Activated CD8-positive, alpha-beta T cell treated with anti-CD3 and anti-CD28 coated beads for 36 hours (primary cell): ENCODE measurements at regions not wholly inside any gene's neighbourhood (a gene's known extent, or its start where the extent isn't known, plus 50 kb on each side); places are given as distances from the start of the nearest gene placed in this dataset.
"Not testable (repeated sequence)": the region's sequence is repeated elsewhere in the genome, so short reads cannot be mapped to it uniquely, and the experiment has no call there.

Experiments used
- ATAC-seq: fragments of 200-7000 bp; cut with Tn5 transposase; one replicate; pipeline ENCODE4 v1.10.0; 2021; ENCODE audit warnings: mild to moderate bottlenecking, moderate library complexity
- CTCF ChIA-PET: fragments of 350-600 bp; sonication (Branson Sonifier 250); formaldehyde crosslinking; loops from one replicate; lab custom pipeline; 2021; ENCODE audit warnings: antibody characterized with exemption; lab: Charles Lee
- POLR2A ChIA-PET: fragments of 350-600 bp; sonication (Branson Sonifier 250); formaldehyde crosslinking; loops from one replicate; lab custom pipeline; 2021; ENCODE audit warnings: antibody characterized with exemption; lab: Charles Lee
- DNase-seq: peaks from one replicate; pipeline ENCODE4 v3.0.0-alpha.2; 2020
- H3K27ac Mint-ChIP-seq: one replicate; pipeline ENCODE4 v1.8.0; 2021; ENCODE audit warnings: mild to moderate bottlenecking, mixed read lengths
- H3K27me3 Mint-ChIP-seq: one replicate; pipeline ENCODE4 v1.8.0; 2021; ENCODE audit warnings: mixed read lengths
- H3K36me3 Mint-ChIP-seq: one replicate; pipeline ENCODE4 v1.8.0; 2021; ENCODE audit warnings: low read depth, mixed read lengths
- H3K4me1 Mint-ChIP-seq: one replicate; pipeline ENCODE4 v1.8.0; 2021; ENCODE audit warnings: low read depth, mixed read lengths
- H3K4me3 Mint-ChIP-seq: one replicate; pipeline ENCODE4 v1.8.0; 2021; ENCODE audit warnings: mild to moderate bottlenecking, moderate library complexity, mixed read lengths
- H3K9me3 Mint-ChIP-seq: one replicate; pipeline ENCODE4 v1.8.0; 2021; ENCODE audit warnings: mixed read lengths
- CTCF ChIP-seq: fragments of 200-600 bp; IDR thresholded peaks from one replicate; pipeline ENCODE4 v1.8.0; 2022; ENCODE audit warnings: antibody characterized with exemption, mild to moderate bottlenecking
- intact Hi-C: fragments of 100-400 bp; cut with micrococcal nuclease; formaldehyde crosslinking; loops from one replicate; pipeline ENCODE4 v1.10.0; 2022

GRCh38 chr3:127438951-127439350 is 151.1 kb upstream of the PRR20G start:
- Mint-ChIP-seq H3K27ac (no peak overlapping the region), H3K27me3 (no peaks in the 10 kb centered on the region), H3K9me3 (no peaks in the 10 kb centered on the region), H3K36me3 (no peaks in the 10 kb centered on the region), H3K4me3 (no peak overlapping the region), H3K4me1 (no peaks in the 10 kb centered on the region)
- CTCF ChIA-PET, result interaction anchor here (0.9 to 2.5 kb wide), 2 partner anchors 17 to 291 kb away, joined by 3 to 7 read pairs; no protein-coding TSS in a partner anchor
- TF ChIP-seq CTCF, result no peak
- DNase-seq (no peak), ATAC-seq (no peak)
- POLR2A ChIA-PET, result no interaction called here
- intact Hi-C loops, result no loop called here

- POLR2A ChIA-PET, result no interaction called here
- no peaks in the 10 kb centered on the region for H3K36me3 Mint-ChIP-seq
- no peaks in the 10 kb centered on the region for H3K27me3 Mint-ChIP-seq
- DNase-seq (no peak), ATAC-seq (no peak)
- intact Hi-C loops, result no loop called here
- H3K9me3 Mint-ChIP-seq, result no peaks in the 10 kb centered on the region
- no peaks in the 10 kb centered on the region for H3K4me1 Mint-ChIP-seq
- no peak for TF ChIP-seq CTCF
- CTCF ChIA-PET, result interaction anchor here (2.5 kb wide), 1 partner anchor 17 kb away, joined by 7 read pairs; no protein-coding TSS in a partner anchor
- no peak overlapping the region for H3K27ac Mint-ChIP-seq
- no peak overlapping the region for H3K4me3 Mint-ChIP-seq
Observed at GRCh38 chr3:127438371-127438770, 150.5 kb upstream of the PRR20G start.

GRCh38 chr3:127435299-127435698 is 147.5 kb upstream of the PRR20G start:
- H3K4me3 Mint-ChIP-seq, DNase-seq, POLR2A ChIA-PET, H3K36me3 Mint-ChIP-seq, H3K27me3 Mint-ChIP-seq, H3K27ac Mint-ChIP-seq, H3K4me1 Mint-ChIP-seq, CTCF ChIA-PET, intact Hi-C loops, ATAC-seq, H3K9me3 Mint-ChIP-seq: not testable (repeated sequence)

- no peak for DNase-seq
- no peaks in the 10 kb centered on the region for H3K9me3 Mint-ChIP-seq
- no peak for ATAC-seq
- peaks cover 18% of the 10 kb centered on the region for H3K27me3 Mint-ChIP-seq
- no peak overlapping the region for H3K4me3 Mint-ChIP-seq
- H3K36me3 Mint-ChIP-seq, result no peaks in the 10 kb centered on the region
- intact Hi-C loops, result no loop called here
- H3K27ac Mint-ChIP-seq, result no peak overlapping the region
- TF ChIP-seq CTCF, result no peak
- no peaks in the 10 kb centered on the region for H3K4me1 Mint-ChIP-seq
- POLR2A ChIA-PET, result no interaction called here
- CTCF ChIA-PET, result no interaction called here
Observed at GRCh38 chr3:127431066-127431465, 143.2 kb upstream of the PRR20G start.

- no peak overlapping the region for H3K27ac Mint-ChIP-seq
- H3K36me3 Mint-ChIP-seq, result no peaks in the 10 kb centered on the region
- ChIA-PET CTCF (no interaction called here), POLR2A (interaction anchor here (0.6 kb wide), 1 partner anchor 299 kb away, joined by 3 read pairs; no protein-coding TSS in a partner anchor)
- peaks cover 27% of the 10 kb centered on the region for H3K27me3 Mint-ChIP-seq
- TF ChIP-seq CTCF, result no peak
- DNase-seq, result no peak
- ATAC-seq, result no peak
- intact Hi-C loops, result no loop called here
- H3K9me3 Mint-ChIP-seq, result no peaks in the 10 kb centered on the region
- no peak overlapping the region for H3K4me3 Mint-ChIP-seq
- H3K4me1 Mint-ChIP-seq, result no peaks in the 10 kb centered on the region
Observed at GRCh38 chr3:127428344-127428997, 140.6 kb upstream of the PRR20G start.
